GM15510 (cell line): ENCODE measurements at regions not wholly inside any gene's neighbourhood (a gene's known extent, or its start where the extent isn't known, plus 50 kb on each side); places are given as distances from the start of the nearest gene placed in this dataset.

Experiments used
- POLR2A ChIP-seq: IDR thresholded peaks from 3 replicates; pipeline ENCODE4 v1.6.1; 2011; ENCODE audit warnings: borderline replicate concordance; ENCODE audit not compliant: insufficient read length; ENCODE audit errors: extremely low read depth

DNA sequence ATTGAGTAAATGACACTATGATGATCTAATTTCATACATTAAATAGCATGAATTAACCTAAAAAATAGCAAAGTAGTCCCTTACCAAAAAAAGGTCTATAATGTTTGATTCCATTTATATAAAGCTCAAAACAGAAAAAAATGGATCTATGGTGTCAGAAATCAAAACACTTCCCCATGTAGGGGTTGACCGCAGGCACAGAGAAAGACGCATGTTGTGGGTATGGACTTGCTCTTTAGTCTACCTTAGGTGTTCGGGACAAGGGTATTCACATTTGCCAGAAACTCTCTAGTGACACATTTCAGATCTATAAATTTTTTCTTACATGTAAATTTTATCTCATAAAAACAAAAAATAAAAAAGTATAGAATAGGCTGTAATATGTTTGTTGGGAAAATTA lies 1262.9 kb downstream of the TMEM121 start:
- TF ChIP-seq POLR2A, result no peak

DNA sequence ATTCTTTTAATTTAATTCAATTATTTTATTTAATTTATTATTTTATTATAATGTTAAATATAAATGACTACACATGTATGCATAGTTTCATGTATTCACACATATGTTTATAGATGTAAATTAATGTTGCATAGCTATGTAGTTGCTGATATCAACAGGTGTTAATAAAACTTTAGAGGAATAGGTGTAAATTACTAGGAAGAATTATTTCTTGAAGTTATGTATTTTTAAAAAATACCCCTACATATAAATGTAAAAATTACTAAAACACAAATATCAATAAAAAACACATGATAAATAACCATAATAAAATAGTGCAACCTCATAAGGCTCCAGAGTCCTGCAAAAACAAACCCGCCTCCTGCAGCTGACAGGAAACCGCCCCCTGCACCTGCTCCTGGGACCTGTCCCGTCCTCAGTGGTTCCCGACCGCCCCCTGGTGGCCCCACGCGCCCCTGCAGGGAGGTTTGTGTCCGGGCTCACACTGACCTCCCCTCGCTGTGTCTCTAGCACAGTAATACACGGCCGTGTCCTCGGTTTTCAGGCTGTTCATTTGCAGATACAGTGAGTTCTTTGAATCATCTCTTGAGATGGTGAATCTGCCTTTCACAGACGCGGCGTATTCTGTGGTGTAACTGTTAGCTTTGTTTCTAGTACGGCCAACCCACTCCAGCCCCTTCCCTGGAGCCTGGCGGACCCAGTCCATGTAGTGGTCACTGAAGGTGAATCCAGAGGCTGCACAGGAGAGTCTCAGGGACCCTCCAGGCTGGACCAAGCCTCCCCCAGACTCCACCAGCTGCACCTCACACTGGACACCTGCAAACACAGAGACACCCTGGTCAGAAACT lies 1264.0 kb downstream of the TMEM121 start:
- no peak for TF ChIP-seq POLR2A

DNA sequence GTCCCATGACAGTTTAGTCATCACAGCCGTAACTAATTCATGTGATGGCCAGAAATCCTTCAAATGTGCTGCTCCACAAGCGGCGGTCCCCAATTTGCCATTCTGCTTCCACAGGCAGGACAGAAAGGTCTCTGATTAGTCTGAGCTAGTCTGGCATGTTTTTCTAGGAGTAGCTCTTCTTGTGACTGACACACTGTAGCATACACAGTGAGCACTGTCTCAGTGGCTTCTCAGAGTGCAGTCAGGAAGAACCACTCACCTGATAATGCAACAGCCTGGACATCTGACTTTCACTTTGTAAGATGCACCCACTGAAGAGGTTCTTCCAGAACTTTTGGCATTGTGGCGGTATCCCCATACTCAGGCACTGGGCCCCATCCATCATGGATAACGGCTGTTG lies 1266.2 kb downstream of the TMEM121 start:
- TF ChIP-seq POLR2A, result no peak

DNA sequence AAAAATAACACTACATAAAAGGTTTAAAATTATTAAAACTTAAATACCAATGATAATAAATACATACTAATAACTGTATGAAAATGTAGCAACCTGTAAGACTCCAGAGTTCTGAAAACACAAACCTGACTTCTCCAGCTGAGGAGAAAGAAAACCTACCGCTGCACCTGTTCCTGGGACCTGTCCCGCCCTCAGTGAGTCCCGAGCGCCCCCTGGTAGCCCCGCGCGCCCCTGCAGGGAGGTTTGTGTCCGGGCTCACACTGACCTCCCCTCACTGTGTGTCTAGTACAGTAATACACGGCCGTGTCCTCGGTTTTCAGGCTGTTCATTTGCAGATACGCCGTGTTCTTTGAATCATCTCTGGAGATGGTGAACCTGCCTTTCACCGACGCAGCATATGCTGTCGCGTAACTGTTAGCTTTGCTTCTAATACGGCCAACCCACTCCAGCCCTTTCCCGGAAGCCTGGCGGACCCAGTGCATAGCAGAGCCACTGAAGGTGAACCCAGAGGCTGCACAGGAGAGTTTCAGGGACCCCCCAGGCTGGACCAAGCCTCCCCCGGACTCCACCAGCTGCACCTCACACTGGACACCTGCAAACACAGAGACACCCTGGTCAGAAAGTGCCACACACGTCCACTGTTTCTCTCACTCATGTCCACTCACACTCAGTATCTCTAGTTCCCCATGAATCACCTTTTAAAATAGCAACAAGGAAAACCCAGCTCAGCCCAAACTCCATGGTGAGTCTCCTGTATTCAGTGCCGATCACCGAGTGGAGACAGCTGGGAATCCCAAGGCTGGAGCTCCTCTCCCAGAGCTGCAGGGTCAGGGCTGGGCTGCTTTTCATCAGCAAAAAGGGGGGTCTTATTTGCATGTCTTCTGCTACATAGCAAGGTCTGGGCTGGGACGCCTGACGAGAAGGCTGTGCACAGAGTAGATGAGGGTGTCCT lies 1276.3 kb downstream of the TMEM121 start:
- TF ChIP-seq POLR2A, result no peak

DNA sequence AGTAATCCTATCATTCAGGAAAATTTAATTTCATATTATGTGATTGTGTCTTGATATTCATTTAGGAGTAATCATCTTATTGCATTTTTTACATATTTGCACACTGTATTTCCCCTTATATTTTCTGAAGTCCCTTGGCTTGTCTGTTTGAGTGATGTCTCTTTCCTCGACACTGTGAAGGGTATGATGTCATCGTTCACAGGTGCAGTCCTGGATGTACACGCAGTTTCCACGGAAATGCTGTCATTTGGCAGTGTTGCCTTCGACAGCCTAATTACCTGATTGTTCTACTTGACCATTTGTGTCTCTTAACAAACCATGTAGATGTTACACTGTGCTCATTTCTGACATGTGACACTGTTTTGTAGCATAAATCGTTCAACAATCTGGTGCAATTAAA lies 1277.0 kb downstream of the TMEM121 start:
- TF ChIP-seq POLR2A, result no peak

DNA sequence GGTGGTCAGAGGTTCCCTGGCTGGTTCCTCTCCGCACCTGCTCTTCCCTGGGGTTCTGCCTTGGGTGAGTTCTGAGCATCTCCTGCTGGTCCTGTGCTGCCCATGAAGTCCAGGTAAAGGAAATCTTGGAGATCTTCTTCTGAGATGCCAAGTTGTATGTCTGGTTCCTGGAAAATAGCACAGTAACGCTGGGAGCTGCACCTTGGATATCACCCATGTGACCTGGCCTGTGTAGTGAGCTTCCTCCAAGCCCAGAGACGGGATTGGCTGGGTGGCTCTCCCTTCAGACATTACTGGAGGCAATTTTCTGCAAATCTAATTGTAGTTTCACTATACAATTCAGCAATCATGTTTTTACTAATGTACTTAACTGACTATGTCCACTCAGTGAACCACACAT lies 1281.1 kb downstream of the TMEM121 start:
- no peak for TF ChIP-seq POLR2A

DNA sequence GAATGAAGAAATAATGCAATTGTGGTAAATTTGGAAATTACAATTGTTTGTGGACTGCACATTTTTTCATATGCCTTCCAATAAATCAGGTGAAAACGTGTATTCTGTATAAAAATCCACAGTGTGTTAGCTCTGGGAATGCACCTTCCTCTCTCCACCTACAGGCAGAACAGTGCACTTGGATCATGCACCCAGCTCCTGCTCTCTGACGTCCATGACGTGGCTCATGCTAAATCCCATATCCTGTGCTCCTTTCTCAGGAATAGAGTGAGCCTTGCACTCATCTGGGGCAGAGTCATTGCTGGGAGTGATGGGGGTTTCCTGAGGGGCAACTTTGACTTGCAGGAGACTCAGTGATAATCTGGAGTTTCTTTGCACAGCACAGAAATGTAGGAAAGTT lies 1282.1 kb downstream of the TMEM121 start:
- TF ChIP-seq POLR2A, result no peak

DNA sequence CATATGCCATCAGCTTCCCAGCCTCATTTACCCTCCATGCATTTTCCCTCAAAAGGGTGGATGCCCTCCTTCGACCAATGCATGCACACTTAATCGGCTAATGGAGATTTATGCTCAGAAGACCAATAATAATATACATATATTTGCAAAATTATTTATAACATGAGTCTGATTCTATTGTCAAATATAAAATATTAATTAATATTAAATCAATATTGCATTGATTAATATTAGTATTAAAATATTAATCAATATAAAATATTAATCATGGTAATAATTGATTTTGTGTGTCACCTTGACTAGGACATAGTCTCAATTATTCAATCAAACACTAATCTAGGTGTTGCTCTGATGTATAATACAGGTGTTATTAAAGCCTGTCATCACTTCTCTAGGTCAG lies 1282.5 kb downstream of the TMEM121 start:
- no peak for TF ChIP-seq POLR2A

DNA sequence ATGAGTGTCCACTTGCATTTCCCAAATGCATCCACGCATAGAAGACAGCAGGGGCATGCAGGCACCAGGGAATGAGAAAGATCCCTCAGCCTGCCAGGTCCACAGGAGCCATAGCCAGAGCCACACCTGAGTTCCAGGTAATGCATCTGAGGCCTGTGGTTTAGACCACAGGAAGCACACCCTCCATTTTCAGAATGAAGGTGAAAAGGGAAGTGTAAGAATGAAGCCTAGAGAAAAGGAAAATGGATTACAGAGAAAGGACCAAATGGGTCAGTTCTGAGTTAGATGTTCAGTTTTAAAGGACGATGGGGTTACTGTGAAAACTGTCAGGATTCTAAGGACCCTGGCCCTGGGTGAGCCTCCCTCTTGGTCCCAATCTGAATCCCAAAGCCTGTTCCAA lies 1283.2 kb downstream of the TMEM121 start:
- TF ChIP-seq POLR2A, result no peak

DNA sequence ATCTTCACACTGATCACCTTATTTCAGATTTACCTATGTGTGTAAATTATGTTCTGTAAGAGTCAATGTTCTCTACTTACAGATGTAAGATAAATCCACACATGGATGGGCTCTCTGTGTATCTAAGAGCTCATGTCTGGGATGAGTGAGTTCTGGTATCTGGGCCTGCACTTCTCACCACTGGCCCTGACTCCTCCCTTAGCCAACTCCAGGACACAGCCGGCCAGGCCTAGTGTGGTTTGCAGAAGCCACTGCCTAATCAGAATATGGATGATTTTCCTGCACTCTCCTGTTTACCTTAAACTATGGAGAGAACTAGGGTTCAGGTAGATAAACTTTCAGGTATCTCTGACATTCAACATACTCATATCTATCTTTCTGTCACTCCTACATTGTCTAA lies 1284.8 kb downstream of the TMEM121 start:
- TF ChIP-seq POLR2A, result no peak

DNA sequence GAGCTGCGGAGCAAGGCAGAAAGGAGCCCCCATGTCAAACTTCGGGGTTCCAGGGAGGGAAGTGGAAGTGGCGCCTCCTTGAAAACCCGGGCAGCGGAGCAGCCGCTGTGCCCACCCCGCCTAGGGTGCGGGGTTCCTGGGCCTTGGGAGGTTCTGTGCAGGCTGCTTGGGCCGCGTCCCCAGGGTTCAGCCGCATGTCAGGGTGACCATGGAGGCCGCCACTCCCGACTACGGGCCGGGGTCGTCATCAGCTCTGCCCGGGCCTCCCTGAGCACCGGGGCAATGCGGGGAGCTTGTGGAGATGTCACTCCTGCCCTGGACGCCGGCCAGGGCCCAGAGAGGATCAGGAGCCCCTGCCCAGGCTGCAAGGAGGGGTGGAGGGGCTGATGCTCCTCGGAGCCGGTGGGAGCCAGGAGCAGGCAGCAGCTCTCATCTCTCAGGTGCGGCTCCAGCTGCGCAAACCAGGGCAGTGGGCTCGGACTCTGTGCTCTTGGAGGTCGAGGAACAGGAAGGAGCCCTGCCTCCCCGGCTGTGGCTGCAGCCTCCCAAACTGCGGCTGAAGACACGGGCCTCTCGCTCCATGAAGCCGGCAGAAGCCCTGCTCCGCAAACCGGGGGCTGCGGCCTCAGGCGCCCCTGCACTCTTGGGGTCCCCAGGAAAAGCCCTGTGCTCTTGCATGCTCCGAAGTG lies 1286.5 kb downstream of the TMEM121 start:
- TF ChIP-seq POLR2A, result no peak

DNA sequence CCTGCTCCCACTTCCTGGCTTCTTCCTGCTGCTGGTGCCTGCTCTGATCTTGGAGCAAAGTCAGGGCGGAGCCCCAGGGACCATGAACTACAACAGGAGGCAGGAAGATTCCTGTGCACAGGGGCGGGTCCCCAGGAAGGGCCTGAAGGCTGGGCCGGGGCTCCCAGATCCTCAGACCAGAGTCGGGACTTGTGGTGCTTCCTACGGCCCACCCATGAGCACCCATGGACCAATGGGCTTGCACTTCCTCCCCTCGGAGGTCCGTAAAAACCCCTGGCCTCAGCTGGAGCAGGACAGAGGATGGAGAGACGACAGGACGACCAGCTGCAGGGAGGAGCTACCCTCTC lies 1287.1 kb downstream of the TMEM121 start:
- TF ChIP-seq POLR2A, result no peak

DNA sequence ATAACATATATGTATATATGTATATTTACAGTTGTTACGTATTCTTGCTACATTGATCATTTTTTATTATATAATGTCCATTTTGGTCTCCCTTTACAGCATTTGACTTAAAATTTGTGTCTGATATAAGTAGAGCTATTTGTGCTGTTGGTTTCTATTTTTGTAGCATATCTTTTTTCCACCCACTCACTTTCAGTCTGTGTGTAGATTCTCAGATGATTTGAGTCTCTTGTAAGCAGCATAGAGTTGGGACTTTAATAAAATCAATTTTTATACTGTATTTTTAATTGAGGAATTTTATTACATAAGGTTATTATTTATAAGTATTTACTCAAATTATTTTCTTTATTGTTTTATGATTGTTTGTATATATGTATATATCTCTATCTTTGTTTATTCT lies 1293.7 kb downstream of the TMEM121 start:
- no peak for TF ChIP-seq POLR2A

DNA sequence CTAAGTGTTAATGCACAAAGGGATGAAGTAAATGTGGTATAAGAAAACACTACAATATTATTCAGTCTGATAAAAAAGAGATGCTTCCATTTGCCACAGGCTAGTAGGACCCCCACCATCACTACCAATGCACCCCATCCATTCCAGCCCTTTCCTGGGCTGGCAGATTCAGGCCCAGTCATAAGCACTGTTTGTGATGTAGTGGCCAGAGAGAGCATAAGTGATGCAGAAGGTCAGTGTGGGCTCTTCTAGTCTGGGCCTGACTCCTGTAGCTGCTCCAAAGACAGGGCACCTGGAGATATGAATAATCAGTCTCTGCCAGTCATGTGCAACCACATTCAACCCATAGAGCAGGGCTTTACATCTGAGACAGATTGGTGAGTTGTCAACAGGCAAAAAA lies 1294.7 kb downstream of the TMEM121 start:
- no peak for TF ChIP-seq POLR2A

DNA sequence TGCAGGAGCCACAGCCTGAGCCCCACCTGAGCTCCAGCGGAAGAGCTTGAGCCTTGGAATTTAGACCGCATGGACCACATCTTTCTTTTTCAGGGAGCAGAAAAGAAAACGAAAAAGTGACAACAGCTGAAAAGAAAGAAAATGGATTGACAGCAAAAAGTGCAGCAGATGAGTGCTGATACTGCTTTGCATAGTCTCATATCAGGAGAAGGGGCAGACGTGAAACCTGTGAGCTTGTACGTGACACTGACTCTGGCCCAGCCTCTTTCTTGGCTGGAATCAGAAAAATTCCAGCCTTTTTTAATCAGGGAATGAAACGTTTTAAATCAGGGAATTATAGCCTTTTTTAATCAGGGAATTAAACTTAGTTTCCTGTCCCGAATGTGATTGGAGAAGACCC lies 1296.5 kb downstream of the TMEM121 start:
- no peak for TF ChIP-seq POLR2A
